HK-2 (cell line): ENCODE measurements at regions not wholly inside any gene's neighbourhood (a gene's known extent, or its start where the extent isn't known, plus 50 kb on each side); places are given as distances from the start of the nearest gene placed in this dataset.

ENCODE experiments used
- DNase-seq: peaks from one replicate; pipeline ENCODE4 v3.0.0-alpha.2; 2018; ENCODE audit not compliant: unreplicated experiment

DNA sequence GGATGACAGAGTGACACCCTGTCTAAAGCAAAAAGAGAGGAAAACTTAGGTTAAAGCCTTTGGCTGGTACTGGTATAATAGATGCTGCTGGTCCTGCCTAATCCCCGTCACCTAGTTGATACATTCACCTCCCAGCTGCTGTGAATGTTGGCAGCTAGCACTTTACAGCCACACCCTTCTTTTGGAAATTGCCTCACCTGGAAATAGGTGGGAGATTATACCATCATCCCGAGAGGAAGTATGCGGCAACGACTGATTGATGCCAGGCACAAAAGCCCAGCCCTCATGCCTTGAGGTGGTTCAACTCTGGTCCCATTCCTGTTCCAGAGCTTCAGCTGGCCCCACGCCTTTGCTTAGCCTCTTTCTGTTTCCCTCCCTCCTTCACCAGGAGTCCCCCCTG, 53.2 kb upstream of the SIAH1 start:
- no peak for DNase-seq

DNA sequence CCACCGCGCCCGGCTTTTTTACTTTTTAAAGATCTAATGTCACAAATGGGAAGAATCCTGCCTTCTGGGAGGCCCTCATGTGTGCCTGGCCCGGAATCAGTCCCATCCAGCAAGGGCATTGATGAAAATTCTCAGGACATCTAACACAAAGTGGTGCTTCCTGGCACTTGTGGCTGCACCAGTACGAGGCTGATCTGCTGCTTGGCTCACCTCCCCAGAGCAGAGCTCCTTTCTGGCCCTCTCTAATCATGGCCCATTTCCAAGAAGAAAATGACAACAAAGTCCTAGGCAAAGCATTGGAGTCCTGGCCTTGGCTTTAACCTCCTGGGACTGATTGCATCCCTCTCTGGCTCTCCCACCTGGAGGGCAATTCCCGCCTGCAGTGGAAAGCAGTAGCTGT, 50.7 kb upstream of the SIAH1 start:
- DNase-seq, result no peak

DNA sequence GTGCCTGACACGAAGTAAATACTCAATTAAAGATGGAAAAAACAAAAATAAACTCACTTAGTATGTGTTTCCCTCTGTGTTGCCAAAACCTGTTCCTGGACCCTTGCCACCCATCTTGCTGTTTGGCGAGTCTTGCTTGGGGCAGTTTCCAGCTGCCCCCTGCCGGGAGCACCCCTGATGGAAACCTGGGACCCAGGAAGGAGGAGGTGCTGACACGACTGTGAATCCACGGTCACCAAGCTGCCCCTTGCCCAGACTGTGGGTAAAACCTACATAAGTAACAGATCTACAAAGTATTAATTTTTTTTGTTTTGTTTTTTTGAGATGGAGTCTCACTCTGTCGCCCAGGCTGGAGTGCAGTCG, 50.1 kb upstream of the SIAH1 start:
- no peak for DNase-seq
